ENCODE measurements at regions not wholly inside any gene's neighbourhood (a gene's known extent, or its start where the extent isn't known, plus 50 kb on each side); places are given as distances from the start of the nearest gene placed in this dataset.

DNA sequence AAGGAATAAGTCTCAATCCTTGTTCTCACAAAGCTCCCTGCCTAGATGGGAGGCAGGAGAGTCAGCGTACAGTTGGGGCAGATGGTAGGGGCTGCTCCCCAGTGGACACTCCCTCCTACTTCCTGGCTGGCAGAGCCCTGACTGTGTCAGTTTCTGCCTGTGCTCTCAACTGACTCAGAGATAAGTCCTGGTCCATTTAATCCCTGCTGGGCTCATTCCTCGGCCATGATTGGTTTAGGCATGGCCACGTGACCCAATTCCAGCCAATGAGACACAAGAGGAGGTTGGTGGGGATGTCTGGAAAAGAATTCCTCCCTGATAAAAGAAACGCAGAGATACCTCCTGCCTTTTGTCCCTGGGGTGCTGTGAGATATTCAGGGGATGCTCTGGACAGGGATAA lies 118.1 kb upstream of the SLC6A11 start:
- Histone ChIP-seq H3K9me3 (no peaks in the 10 kb centered on the region), H3K4me1 (no peaks in the 10 kb centered on the region), H3K27me3 (no peaks in the 10 kb centered on the region), H3K4me3 (no peak overlapping the region), H3K27ac (no peak overlapping the region), H3K36me3 (no peaks in the 10 kb centered on the region)
- no peak for DNase-seq
- TF ChIP-seq POLR2A (IDR thresholded peaks at IDR 0.05) = no peak
- TF ChIP-seq, protein P1, sequence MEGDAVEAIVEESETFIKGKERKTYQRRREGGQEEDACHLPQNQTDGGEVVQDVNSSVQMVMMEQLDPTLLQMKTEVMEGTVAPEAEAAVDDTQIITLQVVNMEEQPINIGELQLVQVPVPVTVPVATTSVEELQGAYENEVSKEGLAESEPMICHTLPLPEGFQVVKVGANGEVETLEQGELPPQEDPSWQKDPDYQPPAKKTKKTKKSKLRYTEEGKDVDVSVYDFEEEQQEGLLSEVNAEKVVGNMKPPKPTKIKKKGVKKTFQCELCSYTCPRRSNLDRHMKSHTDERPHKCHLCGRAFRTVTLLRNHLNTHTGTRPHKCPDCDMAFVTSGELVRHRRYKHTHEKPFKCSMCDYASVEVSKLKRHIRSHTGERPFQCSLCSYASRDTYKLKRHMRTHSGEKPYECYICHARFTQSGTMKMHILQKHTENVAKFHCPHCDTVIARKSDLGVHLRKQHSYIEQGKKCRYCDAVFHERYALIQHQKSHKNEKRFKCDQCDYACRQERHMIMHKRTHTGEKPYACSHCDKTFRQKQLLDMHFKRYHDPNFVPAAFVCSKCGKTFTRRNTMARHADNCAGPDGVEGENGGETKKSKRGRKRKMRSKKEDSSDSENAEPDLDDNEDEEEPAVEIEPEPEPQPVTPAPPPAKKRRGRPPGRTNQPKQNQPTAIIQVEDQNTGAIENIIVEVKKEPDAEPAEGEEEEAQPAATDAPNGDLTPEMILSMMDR (IDR thresholded peaks at IDR 0.05) = no peak

DNA sequence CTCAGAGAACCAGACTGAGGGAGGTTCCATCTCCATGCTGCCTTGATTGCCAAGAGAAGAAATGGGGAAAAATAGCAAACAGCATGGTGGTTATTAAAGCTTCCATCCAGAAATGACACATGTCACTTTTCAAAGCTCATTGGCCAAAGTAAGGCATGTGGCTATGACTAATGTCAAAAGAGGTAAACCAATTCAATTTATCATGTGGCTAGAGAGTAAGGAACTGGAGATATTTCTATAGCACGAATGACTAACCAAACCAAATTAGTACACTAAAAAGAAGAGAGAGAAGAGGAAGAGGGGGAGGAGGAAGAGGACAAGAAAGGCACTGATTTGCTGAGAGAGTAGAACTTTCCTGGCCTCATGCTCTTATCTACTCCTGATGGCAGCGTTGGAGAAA lies 115.2 kb upstream of the SLC6A11 start:
- H3K36me3 ChIP-seq = no peaks in the 10 kb centered on the region
- no peak overlapping the region for H3K4me3 ChIP-seq
- no peak overlapping the region for H3K27ac ChIP-seq
- no peaks in the 10 kb centered on the region for H3K9me3 ChIP-seq
- H3K27me3 ChIP-seq = no peaks in the 10 kb centered on the region
- no peak for DNase-seq
- no peaks in the 10 kb centered on the region for H3K4me1 ChIP-seq
- TF ChIP-seq, protein P1 (IDR thresholded peaks at IDR 0.05) = no peak
- no peak for TF ChIP-seq POLR2A (IDR thresholded peaks at IDR 0.05)

- H3K9me3 ChIP-seq = no peaks in the 10 kb centered on the region
- DNase-seq = no peak
- TF ChIP-seq POLR2A (IDR thresholded peaks at IDR 0.05) = no peak
- TF ChIP-seq, protein P1 (IDR thresholded peaks at IDR 0.05) = no peak
- no peak overlapping the region for H3K4me3 ChIP-seq
- H3K4me1 ChIP-seq = peaks cover 0 to 7% (median 3%) of the 10 kb centered on the region in 4 donors
- no peak overlapping the region for H3K27ac ChIP-seq
- H3K27me3 ChIP-seq = peaks cover 0 to 9% of the 10 kb centered on the region in 2 donors
- no peaks in the 10 kb centered on the region for H3K36me3 ChIP-seq
Observed at GRCh38 chr3:10702961-10703740, 112.9 kb upstream of the SLC6A11 start.

- H3K36me3 ChIP-seq = no peaks in the 10 kb centered on the region
- no peak overlapping the region for H3K27ac ChIP-seq
- DNase-seq = no peak
- H3K4me3 ChIP-seq = no peak overlapping the region
- no peaks in the 10 kb centered on the region for H3K9me3 ChIP-seq
- H3K4me1 ChIP-seq = peaks cover 0 to 8% (median 3%) of the 10 kb centered on the region in 4 donors
- TF ChIP-seq, protein P1 (IDR thresholded peaks at IDR 0.05) = no peak
- no peak for TF ChIP-seq POLR2A (IDR thresholded peaks at IDR 0.05)
- peaks cover 0 to 9% of the 10 kb centered on the region in 2 donors for H3K27me3 ChIP-seq
Observed at GRCh38 chr3:10703875-10704274, 112.2 kb upstream of the SLC6A11 start.

DNA sequence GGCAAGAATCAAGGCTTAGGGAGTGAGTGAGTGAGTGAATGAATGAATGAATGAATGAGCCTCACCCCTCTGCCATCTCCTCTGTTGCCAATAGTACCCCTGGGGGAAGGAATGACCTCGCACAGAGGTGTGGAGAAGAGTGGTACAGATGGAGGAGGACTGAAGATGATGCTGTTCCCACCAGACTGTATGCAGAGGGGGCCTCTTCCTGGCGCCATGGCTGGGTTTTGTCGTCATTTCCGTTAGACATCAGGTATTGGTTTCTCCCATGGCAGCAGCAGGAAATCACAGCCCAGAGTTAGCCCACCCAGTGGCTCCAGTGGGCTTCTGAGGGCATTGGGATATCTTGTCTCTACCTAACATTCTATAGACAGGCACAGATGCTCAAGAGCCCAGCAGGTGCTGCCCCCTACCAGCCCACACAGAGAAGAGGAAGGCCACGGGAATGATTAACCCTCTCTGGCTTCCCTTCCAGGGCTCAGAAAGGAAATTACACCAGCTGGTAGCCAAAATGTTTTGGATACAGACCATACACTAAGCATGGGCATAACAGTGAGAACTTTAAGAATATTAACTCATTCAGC lies 109.8 kb upstream of the SLC6A11 start:
- no peak for TF ChIP-seq POLR2A (IDR thresholded peaks at IDR 0.05)
- TF ChIP-seq, protein P1 (IDR thresholded peaks at IDR 0.05) = no peak
- Histone ChIP-seq H3K9me3 (no peaks in the 10 kb centered on the region), H3K4me1 (peaks cover 0 to 8% (median 3%) of the 10 kb centered on the region in 4 donors), H3K27ac (no peak overlapping the region), H3K36me3 (no peaks in the 10 kb centered on the region), H3K27me3 (peaks cover 0 to 9% of the 10 kb centered on the region in 2 donors), H3K4me3 (no peak overlapping the region)
- DNase-seq = no peak

Data from Peyer's patch (tissue), 4 donors.